Endothelial cell of umbilical vein (primary cell): ENCODE measurements at regions not wholly inside any gene's neighbourhood (a gene's known extent, or its start where the extent isn't known, plus 50 kb on each side); places are given as distances from the start of the nearest gene placed in this dataset.

Experiments used
- BruUV-seq: library from RNA; stranded (reverse); fragments of 400-500 nt; replicated peaks from 2 replicates; lab custom pipeline; 2021; lab: Mats Ljungman, UMichigan
- CTCF ChIA-PET: fragments of 300-600, 350-600 bp; sonication (Branson Sonifier 250); formaldehyde crosslinking; loops from one replicate; lab custom pipeline; 2021; ENCODE audit warnings: antibody characterized with exemption, inconsistent platforms; lab: Charles Lee
- POLR2A ChIA-PET: fragments of 300-600, 350-600 bp; sonication (Branson Sonifier 250); formaldehyde crosslinking; loops from one replicate; lab custom pipeline; 2021; ENCODE audit warnings: antibody characterized with exemption, inconsistent platforms; lab: Charles Lee
- DNase-seq: peaks from one replicate; pipeline ENCODE4 v3.0.0-alpha.2; 2011; ENCODE audit warnings: low read depth, low spot score
- FAIRE-seq: peaks from 2 replicates; lab custom pipeline; 2011; peaks lifted over from hg19 to GRCh38; lab: Jason Lieb, UNC
- H2AFZ ChIP-seq: 2 replicates; pipeline ENCODE4 v1.6.0; 2012; ENCODE audit warnings: low read depth, low read length, control low read depth, inconsistent platforms
- H3K27ac ChIP-seq: 2 replicates; pipeline ENCODE4 v1.5.1; 2011; ENCODE audit warnings: low read depth, mild to moderate bottlenecking, control low read depth, low read length, moderate library complexity; ENCODE audit not compliant: insufficient read depth
- H3K27me3 ChIP-seq, 2 experiments: 2 replicates each; pipeline versions ENCODE4 v1.6.0 to v1.6.1; 2011; ENCODE audit warnings: low read length in 2 of 2, mixed read lengths in 1 of 2; ENCODE audit not compliant: control insufficient read depth in 2 of 2, insufficient read depth in 2 of 2
- H3K36me3 ChIP-seq, 2 experiments: 2 replicates in 1 of 2; 3 replicates in 1 of 2; pipeline ENCODE4 v1.5.1; 2011; ENCODE audit warnings: low read length in 2 of 2, mild to moderate bottlenecking in 1 of 2, moderate library complexity in 1 of 2; ENCODE audit not compliant: control insufficient read depth in 2 of 2, insufficient read depth in 2 of 2; ENCODE audit errors: extremely low read depth in 1 of 2
- H3K4me1 ChIP-seq: 3 replicates; pipeline ENCODE4 v1.5.1; 2011; ENCODE audit warnings: mild to moderate bottlenecking, low read length; ENCODE audit not compliant: control insufficient read depth, insufficient read depth; ENCODE audit errors: extremely low read depth
- H3K4me2 ChIP-seq: 2 replicates; pipeline ENCODE4 v1.6.1; 2011; ENCODE audit warnings: low read length, control low read depth, mixed read lengths; ENCODE audit not compliant: insufficient read depth
- H3K4me3 ChIP-seq, 3 experiments: fragments of 200-600 bp in 1 of 3; sonication (generic), shearing (Covaris generic) in 1 of 3; replicated peaks in 1 of 3; 2 replicates each; pipeline ENCODE4 v1.5.1; 2011 to 2016; ENCODE audit warnings: control low read depth in 3 of 3, low read length in 3 of 3, mild to moderate bottlenecking in 2 of 3, inconsistent platforms in 1 of 3, low read depth in 1 of 3, moderate library complexity in 1 of 3; ENCODE audit not compliant: insufficient read depth in 1 of 3
- H3K79me2 ChIP-seq: 2 replicates; pipeline ENCODE4 v1.6.0; 2012; ENCODE audit warnings: low read length, inconsistent platforms; ENCODE audit not compliant: control insufficient read depth, insufficient read depth
- H3K9ac ChIP-seq: replicated peaks from 2 replicates; pipeline ENCODE3; 2011; ENCODE audit warnings: low read length, control low read depth; ENCODE audit not compliant: insufficient read depth; ENCODE audit errors: extremely low read depth
- H3K9me1 ChIP-seq: replicated peaks from 3 replicates; pipeline ENCODE4 v1.6.0; 2011; ENCODE audit warnings: mild to moderate bottlenecking, low read length; ENCODE audit not compliant: control insufficient read depth, insufficient read depth; ENCODE audit errors: extremely low read depth
- H3K9me3 ChIP-seq: replicated peaks from 2 replicates; pipeline ENCODE4 v1.5.1; 2012; ENCODE audit warnings: low read length, inconsistent platforms; ENCODE audit not compliant: control insufficient read depth, insufficient read depth
- H4K20me1 ChIP-seq: replicated peaks from 2 replicates; pipeline ENCODE3; 2011; ENCODE audit warnings: mild to moderate bottlenecking, low read length; ENCODE audit not compliant: control insufficient read depth, insufficient read depth; ENCODE audit errors: extremely low read depth
- CTCF ChIP-seq, 2 donors: IDR thresholded peaks; 1 replicate in 1 of 2; 2 replicates in 1 of 2; pipeline ENCODE4 v1.5.1; 2011; ENCODE audit warnings: low read length in 2 of 2, mild to moderate bottlenecking in 2 of 2, moderate library complexity in 2 of 2, control low read depth in 1 of 2, inconsistent platforms in 1 of 2, low read depth in 1 of 2; ENCODE audit not compliant: insufficient read depth in 1 of 2; ENCODE audit errors: extremely low read depth in 1 of 2
- EZH2 ChIP-seq: IDR thresholded peaks from 2 replicates; pipeline ENCODE4 v1.6.1; 2012; ENCODE audit warnings: borderline replicate concordance, low read depth, mild to moderate bottlenecking, moderate library complexity, low read length, inconsistent platforms; ENCODE audit not compliant: severe bottlenecking
- FOS ChIP-seq: IDR thresholded peaks from 2 replicates; pipeline ENCODE4 v1.6.1; 2011; ENCODE audit warnings: mild to moderate bottlenecking, low read length, moderate library complexity, borderline replicate concordance; ENCODE audit not compliant: insufficient read depth
- GATA2 ChIP-seq: IDR thresholded peaks from 2 replicates; pipeline ENCODE4 v1.7.0; 2011; ENCODE audit warnings: low read depth, mild to moderate bottlenecking, moderate library complexity, mixed read lengths, low read length; ENCODE audit not compliant: insufficient read length, insufficient read depth
- JUN ChIP-seq: IDR thresholded peaks from 2 replicates; pipeline ENCODE4 v1.6.1; 2011; ENCODE audit warnings: borderline replicate concordance, low read depth; ENCODE audit not compliant: insufficient read length, insufficient read depth
- MAX ChIP-seq: IDR thresholded peaks from 2 replicates; pipeline ENCODE4 v1.6.1; 2011; ENCODE audit not compliant: insufficient read depth, insufficient read length
- MYC ChIP-seq: IDR thresholded peaks from one replicate; pipeline ENCODE4 v1.6.1; 2011; ENCODE audit warnings: mild to moderate bottlenecking, low read depth, low read length
- POLR2A ChIP-seq: IDR thresholded peaks from 2 replicates; pipeline ENCODE4 v1.6.1; 2012; ENCODE audit warnings: low read depth, mild to moderate bottlenecking, control low read depth, low read length
- POLR2AphosphoS5 ChIP-seq: IDR thresholded peaks from 2 replicates; pipeline ENCODE4 v1.6.1; 2012; ENCODE audit warnings: low read depth, mild to moderate bottlenecking, control low read depth, low read length, moderate library complexity; ENCODE audit not compliant: insufficient read depth
- dilution Hi-C: fragments of 300-500 bp; cut with MboI; formaldehyde crosslinking; loops from one replicate; pipeline ENCODE4 v1.15.0; 2019; ENCODE audit warnings: low sequenced_read_pairs; ENCODE audit not compliant: extremely low pct_ligation_motif_present
- intact Hi-C: fragments of 100-400 bp; cut with micrococcal nuclease; formaldehyde crosslinking; loops from one replicate; pipeline ENCODE4 v1.10.0; 2022

GRCh38 chr2:145543856-145544255 lies 1023.9 kb upstream of the ZEB2 start:
- Histone ChIP-seq H3K79me2 (no peaks in the 10 kb centered on the region), H3K4me1 (no peaks in the 10 kb centered on the region), H3K9me1 (no peaks in the 10 kb centered on the region), H3K36me3 (no peaks in the 10 kb centered on the region), H3K4me3 (no peak overlapping the region), H3K27ac (no peak overlapping the region), H3K9me3 (no peaks in the 10 kb centered on the region), H3K27me3 (no peaks in the 10 kb centered on the region), H2AFZ (no peak overlapping the region), H3K4me2 (no peak overlapping the region), H4K20me1 (no peaks in the 10 kb centered on the region), H3K9ac (no peak overlapping the region)
- TF ChIP-seq CTCF (IDR thresholded peaks at IDR 0.05; ENCODE audit: extremely low read depth in 1 of 2, insufficient read depth in 1 of 2, low read depth in 1 of 2, low read length in 2 of 2) (no peak), POLR2AphosphoS5 (no peak), MAX (no peak), JUN (no peak), POLR2A (no peak), GATA2 (no peak), EZH2 (no peak), FOS (no peak), MYC (no peak)
- dilution Hi-C loops = no loop called here
- intact Hi-C loops = no loop called here
- CTCF ChIA-PET = interaction anchor here (1.0 to 1.3 kb wide), 2 partner anchors 9 to 209 kb away, joined by 3 read pairs; no protein-coding TSS in a partner anchor
- BruUV-seq = no TSS peak
- POLR2A ChIA-PET = no interaction called here
- no peak for DNase-seq
- no peak for FAIRE-seq
